Loucy (cell line): ENCODE measurements at regions not wholly inside any gene's neighbourhood (a gene's known extent, or its start where the extent isn't known, plus 50 kb on each side); places are given as distances from the start of the nearest gene placed in this dataset.

Experiments
- EZH2phosphoT487 ChIP-seq: fragments of 200-600 bp; IDR thresholded peaks from 2 replicates; pipeline ENCODE4 v1.6.1; 2018; ENCODE audit warnings: antibody characterized with exemption, mild to moderate bottlenecking, moderate library complexity, borderline replicate concordance
- TF ChIP-seq, protein P1 (sequence below): fragments of 200-600 bp; sonication (generic); conservative IDR thresholded peaks from 2 replicates; pipeline ENCODE4 v1.5.1; 2014; ENCODE audit warnings: mild to moderate bottlenecking, antibody characterized with exemption, low read length

DNA sequence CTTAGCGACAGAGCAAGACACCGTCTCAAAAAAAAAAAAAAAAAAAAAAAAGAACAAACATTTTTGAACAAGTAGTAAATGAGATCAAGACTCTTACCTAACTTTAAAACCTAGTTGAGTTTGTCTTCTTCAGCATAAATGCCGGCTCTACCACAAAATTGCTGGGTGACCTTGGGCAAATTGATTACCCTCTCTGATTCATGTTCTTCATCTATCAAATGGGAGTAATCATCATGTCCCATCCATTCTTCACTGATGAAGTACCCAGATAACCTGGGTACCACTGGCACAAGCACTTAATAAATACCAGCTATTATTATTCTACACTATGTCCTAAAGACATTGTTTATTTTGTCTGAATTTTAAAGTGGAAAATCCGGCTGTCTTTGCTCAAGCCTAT is 96.3 kb downstream of the ATPSCKMT start:
- TF ChIP-seq, protein P1, sequence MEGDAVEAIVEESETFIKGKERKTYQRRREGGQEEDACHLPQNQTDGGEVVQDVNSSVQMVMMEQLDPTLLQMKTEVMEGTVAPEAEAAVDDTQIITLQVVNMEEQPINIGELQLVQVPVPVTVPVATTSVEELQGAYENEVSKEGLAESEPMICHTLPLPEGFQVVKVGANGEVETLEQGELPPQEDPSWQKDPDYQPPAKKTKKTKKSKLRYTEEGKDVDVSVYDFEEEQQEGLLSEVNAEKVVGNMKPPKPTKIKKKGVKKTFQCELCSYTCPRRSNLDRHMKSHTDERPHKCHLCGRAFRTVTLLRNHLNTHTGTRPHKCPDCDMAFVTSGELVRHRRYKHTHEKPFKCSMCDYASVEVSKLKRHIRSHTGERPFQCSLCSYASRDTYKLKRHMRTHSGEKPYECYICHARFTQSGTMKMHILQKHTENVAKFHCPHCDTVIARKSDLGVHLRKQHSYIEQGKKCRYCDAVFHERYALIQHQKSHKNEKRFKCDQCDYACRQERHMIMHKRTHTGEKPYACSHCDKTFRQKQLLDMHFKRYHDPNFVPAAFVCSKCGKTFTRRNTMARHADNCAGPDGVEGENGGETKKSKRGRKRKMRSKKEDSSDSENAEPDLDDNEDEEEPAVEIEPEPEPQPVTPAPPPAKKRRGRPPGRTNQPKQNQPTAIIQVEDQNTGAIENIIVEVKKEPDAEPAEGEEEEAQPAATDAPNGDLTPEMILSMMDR = no peak
- TF ChIP-seq EZH2phosphoT487 = no peak
